GM21360 (cell line): ENCODE measurements at regions not wholly inside any gene's neighbourhood (a gene's known extent, or its start where the extent isn't known, plus 50 kb on each side); places are given as distances from the start of the nearest gene placed in this dataset.
"Not testable (repeated sequence)": the region's sequence is repeated elsewhere in the genome, so short reads cannot be mapped to it uniquely, and the experiment has no call there.

Experiments
- ATAC-seq: cut with Tn5 transposase; IDR thresholded peaks from one replicate; pipeline ENCODE4 v1.9.1; 2021; ENCODE audit warnings: mild to moderate bottlenecking, moderate library complexity; ENCODE audit not compliant: unreplicated experiment

GRCh38 chr13:50129081-50129705, 113.9 kb downstream of the KCNRG start:
- ATAC-seq = no peak

DNA sequence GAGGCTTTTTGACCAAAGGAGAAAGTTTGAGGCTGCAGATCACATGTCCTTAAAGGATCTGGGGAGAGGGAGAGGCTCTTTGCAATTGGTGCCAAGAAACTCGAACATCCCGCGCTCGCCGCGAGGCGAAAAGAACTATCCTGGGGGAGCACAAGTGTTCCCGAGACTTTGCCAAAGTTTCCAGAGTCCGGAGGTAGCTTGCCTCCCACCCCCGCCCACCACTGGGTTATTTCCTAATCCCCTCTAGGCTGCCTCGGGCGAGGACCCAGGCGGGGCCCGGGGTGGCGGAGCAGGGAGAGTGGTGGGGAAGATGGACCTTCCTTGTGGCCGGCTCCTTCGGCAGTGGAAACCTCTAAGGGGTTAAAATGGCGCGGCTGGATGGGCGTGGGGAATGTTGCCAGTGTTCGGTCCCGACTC, 114.5 kb downstream of the KCNRG start:
- ATAC-seq = no peak

DNA sequence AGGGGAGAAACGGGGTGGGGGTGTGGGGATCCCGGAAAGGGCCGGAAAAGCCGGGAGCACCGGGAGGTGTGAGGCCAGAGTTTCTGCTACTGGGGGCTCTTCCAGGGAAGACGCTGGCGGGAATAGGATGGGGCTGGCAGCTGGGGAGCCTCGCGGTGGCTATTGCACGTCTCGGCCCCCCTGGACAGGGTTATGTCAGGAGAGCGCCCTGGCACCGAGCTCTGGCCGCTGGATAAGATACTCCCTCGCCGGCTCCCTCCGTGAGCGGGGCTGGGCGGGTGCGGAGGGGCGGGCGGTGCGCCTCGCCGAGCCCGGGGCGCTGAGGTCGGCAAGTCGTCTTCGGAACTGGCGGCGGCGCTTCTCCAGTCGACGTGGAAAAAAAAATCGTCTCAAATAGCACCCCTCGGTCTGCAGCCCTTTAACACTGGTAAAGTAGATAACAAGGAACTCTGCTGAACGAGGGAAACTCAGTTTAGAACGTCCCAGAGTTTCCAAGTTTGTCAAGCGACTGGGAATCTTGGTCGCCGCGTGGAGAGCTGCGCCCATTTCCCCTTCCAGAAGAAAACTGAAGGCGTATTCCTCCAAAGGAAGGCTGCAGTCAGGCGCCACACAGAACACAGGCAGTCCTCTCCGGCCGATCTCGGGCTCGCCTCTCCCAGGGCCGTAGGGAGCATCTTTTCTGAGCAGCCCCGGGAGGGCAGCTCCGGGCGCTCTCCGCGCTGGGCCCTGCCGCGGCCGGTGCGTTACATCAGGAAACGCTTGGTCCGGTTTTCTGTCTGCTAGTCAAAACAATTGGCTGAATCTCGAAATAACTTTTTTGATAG, 115.1 kb downstream of the KCNRG start:
- ATAC-seq = no peak

DNA sequence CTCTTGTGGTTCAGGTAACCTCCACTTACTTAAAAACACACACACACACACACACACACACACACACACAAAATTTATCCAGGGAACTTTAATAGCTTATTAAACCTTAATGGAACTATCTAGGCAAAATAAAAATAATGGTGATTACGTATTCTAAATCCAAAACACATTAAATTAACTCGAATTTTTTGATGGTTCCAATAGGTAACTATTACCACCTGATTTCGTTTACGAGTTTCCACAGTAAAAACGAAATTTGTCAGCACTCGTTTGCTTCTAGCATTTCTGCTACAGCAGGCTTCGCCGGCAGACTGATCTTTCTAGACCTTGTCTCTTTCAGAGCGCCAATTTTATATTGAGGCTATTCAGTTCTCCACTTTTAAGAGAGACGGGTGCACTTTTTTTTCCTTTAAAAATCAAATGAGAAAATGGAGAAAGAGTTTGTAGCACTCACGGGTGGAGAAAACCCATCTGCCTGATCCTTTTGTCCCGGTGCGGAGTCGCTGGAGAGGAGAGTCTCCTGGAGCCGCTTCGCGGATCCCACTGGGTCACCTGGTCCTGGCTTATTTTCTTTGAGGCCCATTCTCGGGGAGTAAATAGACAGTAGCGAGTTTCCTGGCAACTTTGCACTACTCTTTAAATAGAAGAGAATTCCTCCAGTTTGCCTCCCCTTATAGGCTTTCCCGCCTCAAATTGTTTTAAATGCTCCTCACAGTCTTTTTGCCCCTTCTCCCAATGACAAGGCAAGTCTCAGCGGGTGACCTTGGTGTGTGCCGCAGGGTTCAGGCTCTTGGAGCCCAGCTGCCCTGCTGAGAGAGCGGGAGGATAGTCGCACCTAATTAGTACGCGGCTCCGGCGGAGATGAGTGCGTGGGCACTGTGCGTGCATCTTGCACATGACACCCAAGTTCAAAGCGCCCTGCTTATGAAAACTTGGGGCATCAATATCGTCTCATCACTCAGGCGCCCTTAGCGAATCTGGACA, 117.0 kb downstream of the KCNRG start:
- no peak for ATAC-seq

- no peak for ATAC-seq
Measured at GRCh38 chr13:50132904-50133357, 117.7 kb downstream of the KCNRG start.

DNA sequence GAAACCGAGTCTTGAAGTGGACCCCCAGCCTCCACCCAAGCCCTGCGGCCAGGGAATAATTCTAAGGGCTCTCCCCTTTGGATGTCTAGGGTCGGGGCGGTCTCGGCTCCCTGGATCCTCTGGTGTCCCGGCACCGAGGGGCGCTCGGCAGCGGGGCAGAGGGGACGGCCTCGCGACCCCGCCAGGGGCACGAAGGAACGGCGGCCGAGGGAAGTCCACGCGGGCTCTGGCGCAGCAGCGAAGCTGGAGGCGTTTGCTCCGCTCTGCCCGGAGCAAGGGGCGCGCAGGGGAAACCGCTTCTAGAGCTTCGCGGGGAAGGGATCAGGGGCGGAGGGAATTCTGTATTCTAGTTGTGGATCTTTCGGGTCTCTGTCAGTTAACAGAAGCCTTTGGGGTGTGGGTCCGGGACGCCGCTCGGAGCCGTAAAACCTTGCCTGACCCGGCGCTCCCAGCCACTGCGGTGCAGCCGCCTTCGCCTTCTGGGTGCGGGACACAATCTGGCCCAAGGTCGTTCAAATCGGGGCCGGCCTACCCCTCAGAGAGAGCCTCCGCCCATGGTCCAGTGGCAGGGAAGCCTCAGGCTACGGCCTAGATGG, 118.2 kb downstream of the KCNRG start:
- no peak for ATAC-seq

- no peak for ATAC-seq
Measured at GRCh38 chr13:50136226-50136625, 121.0 kb downstream of the KCNRG start.

GRCh38 chr13:50136678-50137077, 121.4 kb downstream of the KCNRG start:
- ATAC-seq = no peak

DNA sequence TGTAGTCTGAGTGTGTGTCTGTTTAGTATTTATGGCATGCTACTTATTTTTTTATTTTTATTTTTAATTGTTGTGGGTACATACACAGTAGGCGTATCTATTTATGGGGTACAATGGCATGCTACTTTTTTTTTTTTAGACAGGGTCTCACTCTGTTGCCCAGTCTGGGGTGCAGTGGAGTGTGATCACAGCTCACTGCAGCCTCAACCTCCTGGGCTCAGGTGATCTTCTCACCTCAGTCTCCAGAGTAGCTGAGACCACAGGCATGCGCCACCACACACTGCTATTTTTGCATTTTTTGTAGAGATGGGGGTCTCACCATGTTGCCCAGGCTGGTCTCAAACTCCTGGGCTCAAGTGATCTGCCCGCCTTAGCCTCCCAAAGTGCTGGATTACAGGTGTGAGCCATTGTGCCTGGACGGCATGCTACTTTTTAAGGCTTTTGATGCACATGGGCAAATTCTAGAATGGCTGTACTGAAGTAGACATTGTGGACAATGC, 124.2 kb downstream of the KCNRG start:
- not testable (repeated sequence) for ATAC-seq

GRCh38 chr13:50140153-50140552, 124.9 kb downstream of the KCNRG start:
- no peak for ATAC-seq

DNA sequence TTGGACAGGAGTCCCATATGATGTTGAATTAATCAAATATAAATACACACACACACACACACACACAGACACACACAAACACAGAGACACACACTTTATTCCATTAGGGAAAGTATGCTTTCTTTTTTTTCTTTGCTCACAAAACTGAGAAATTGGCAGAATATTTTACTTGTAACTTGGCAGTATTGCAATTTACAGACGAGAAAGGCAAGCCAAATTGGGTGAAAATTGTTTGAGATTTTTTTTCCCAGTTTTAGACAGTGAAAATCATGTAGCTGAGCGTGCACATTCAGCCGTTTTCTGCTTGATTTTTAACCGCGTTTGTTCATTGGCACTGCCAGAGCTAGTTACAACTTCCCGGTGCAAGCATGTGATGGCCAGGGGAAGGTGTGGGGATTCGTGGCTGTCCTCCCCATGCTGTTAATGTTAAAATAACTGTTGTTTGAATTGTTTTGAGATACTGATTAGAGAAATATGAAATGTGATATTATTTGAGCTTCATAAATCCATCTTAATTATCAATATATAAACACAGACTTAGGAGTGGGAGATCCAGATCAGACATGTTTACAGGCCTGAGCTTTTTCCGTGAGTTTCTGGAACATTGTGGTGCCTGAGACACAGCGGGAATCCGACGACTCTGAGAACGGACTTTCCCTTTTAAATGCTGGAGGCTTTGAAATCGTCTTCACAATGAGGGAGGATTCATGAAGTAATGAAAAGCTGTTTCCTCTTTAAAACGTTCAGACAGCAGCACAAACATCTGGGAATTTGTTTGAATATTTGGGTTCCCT, 125.5 kb downstream of the KCNRG start:
- ATAC-seq = no peak

DNA sequence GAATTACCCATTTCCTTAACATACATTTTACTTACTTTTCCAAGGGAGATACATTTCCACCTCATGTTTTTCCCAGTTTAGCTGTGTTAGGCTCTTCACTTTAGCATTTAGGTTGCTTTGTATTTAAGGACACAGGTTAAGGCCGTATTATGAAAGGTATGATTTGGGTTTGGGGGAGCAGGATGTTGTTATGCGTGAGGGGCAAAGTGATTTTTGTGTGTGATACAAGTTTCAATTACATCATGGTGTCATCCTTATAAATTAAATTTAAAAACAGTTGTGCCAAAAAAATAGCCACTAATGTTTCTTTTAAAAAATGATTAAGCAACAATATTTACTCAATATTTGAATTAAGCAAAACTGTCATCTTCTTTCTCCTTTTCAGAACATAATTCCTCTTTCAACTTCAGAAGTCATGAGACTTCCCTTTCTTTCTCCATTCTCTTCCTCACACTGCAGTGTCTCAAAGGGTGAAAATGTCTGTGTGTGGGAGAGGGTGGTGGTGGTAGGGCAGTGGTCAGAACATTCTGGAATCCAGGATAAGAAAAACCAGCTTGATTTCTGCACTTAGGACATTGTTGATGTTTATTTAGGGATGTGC, 126.2 kb downstream of the KCNRG start:
- ATAC-seq = no peak

- ATAC-seq = no peak
Measured at GRCh38 chr13:50144246-50145160, 129.3 kb downstream of the KCNRG start.

DNA sequence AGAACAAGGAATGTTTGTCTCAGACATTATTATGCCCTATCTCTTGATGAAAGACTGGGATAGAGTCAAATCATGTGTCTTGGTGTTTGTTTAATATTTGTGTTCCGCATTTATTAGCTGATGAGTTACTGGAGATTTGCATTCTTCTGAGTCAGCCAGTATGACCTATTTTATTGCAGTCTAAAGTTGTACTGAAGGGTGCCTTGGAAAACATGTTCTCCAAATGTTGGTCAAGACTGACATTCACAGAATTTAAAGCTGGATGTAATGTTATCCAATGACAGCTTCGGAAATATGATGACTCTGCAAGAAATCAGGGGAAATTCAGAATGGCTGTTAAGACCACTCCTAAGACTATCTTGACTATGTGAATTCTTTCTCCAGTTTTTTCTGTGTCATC, 134.0 kb downstream of the KCNRG start:
- no peak for ATAC-seq

DNA sequence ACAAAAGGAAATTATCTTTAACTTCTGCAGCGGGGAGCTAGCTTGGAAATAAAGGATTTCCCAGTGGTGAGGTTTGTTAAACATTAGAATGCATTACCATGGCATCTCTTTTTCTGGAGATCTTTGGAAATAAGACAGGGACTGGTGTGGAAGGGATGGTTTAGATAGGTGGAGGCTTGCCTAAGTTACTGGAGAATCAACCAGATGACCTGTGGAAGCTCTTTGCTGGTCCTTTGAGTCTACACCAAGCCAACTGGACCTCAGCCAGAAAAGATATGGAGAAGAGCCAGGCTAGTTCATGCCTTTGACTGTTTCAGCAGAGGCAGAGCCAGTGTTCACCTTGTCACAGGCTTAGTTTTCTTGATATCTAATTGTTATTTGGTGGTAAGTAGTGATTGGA, 134.7 kb downstream of the KCNRG start:
- no peak for ATAC-seq

DNA sequence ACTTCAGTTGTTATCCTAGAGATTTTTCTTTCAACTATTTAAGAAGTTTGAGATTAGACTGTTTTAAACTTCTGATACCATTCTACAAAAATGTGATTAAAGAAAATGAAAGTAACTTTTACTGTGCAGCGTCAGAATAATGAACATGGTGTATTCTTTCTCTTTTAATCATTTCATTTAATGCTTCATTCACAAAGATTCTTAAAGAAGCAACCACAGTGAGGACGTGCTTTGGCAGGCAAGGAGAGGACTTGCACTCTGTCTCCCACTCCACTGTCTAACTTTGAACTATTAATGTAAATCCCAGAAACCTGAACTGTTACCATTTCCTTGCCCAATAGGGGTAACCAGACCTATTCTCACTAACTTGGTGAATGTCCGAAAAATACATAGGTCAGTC, 137.0 kb downstream of the KCNRG start:
- ATAC-seq = no peak

DNA sequence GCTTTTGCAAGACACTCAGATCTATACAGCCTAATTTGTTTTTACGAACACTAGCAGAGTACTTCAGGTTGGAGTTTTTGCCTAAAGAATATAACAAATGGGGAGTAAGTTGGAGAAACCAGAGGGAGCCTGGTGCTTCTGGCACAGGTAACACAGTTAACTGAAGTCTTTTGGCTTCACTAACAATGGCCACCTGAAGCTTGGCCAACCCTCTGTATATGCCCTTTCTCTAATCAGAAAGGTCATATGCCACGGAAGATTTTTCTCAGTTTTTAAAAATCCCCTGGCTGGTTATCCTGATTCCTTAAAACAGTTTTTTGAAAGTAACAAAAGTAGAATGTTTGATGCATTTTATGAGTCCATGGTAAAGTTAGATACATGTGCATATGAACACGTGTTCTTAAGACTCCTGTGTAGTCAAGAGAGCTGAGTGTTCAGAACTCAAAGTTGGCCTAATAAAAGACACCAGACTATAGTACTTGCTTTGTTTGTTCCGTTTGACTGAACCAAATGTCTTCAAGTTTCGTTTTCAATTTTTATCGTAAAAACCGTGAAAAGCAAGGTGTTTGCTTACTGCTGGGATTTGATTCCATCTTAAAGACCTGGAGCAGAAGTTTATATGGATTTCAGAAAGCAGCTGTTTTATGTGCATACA, 137.5 kb downstream of the KCNRG start:
- ATAC-seq = no peak

- ATAC-seq = no peak
Measured at GRCh38 chr13:50153401-50153800, 138.2 kb downstream of the KCNRG start.
